ENCODE measurements at regions not wholly inside any gene's neighbourhood (a gene's known extent, or its start where the extent isn't known, plus 50 kb on each side); places are given as distances from the start of the nearest gene placed in this dataset.

- DNase-seq (ENCODE audit: low read depth): no peak
These were observed 57.8 kb upstream of the IGFBP2 start for GRCh38 chr2:216575465-216575864.

- DNase-seq (ENCODE audit: low read depth): no peak
These were observed 56.6 kb upstream of the IGFBP2 start for GRCh38 chr2:216576616-216577015.

- DNase-seq (ENCODE audit: low read depth): no peak
These were observed 54.9 kb upstream of the IGFBP2 start for GRCh38 chr2:216578325-216578724.

GRCh38 chr2:216583147-216583546 is 50.1 kb upstream of the IGFBP2 start:
- DNase-seq (ENCODE audit: low read depth): no peak

Measured in fibroblast of gingiva (primary cell).